ENCODE measurements at regions not wholly inside any gene's neighbourhood (a gene's known extent, or its start where the extent isn't known, plus 50 kb on each side); places are given as distances from the start of the nearest gene placed in this dataset.

- Histone ChIP-seq H3K36me3 (no peaks in the 10 kb centered on the region), H3K27me3 (ENCODE audit: insufficient read depth, low read depth, severe bottlenecking) (no peaks in the 10 kb centered on the region), H3K4me3 (ENCODE audit: low read depth, low read length) (no peak overlapping the region), H3K27ac (no peak overlapping the region), H3K9me3 (ENCODE audit: severe bottlenecking) (peaks cover 7% of the 10 kb centered on the region)
- no peak for TF ChIP-seq CTCF (IDR thresholded peaks at IDR 0.05; ENCODE audit: low read depth, low read length)
- DNase-seq: no peak
Measured at GRCh38 chr4:97453186-97453585, 690.1 kb downstream of the STPG2 start.

GRCh38 chr4:97457253-97457652 is 686.0 kb downstream of the STPG2 start:
- Histone ChIP-seq H3K9me3 (ENCODE audit: severe bottlenecking) (peaks cover 5% of the 10 kb centered on the region), H3K27ac (no peak overlapping the region), H3K27me3 (ENCODE audit: insufficient read depth, low read depth, severe bottlenecking) (no peaks in the 10 kb centered on the region), H3K4me3 (ENCODE audit: low read depth, low read length) (no peak overlapping the region), H3K36me3 (no peaks in the 10 kb centered on the region)
- no peak for DNase-seq
- no peak for TF ChIP-seq CTCF (IDR thresholded peaks at IDR 0.05; ENCODE audit: low read depth, low read length)

- Histone ChIP-seq H3K9me3 (ENCODE audit: severe bottlenecking) (no peaks in the 10 kb centered on the region), H3K4me3 (ENCODE audit: low read depth, low read length) (no peak overlapping the region), H3K27ac (no peak overlapping the region), H3K27me3 (ENCODE audit: insufficient read depth, low read depth, severe bottlenecking) (no peaks in the 10 kb centered on the region), H3K36me3 (no peaks in the 10 kb centered on the region)
- no peak for DNase-seq
- no peak for TF ChIP-seq CTCF (IDR thresholded peaks at IDR 0.05; ENCODE audit: low read depth, low read length)
Measured at GRCh38 chr4:97468272-97468671, 675.0 kb downstream of the STPG2 start.

GRCh38 chr4:97475621-97476020 is 667.7 kb downstream of the STPG2 start:
- H3K36me3 ChIP-seq: no peaks in the 10 kb centered on the region
- no peaks in the 10 kb centered on the region for H3K27me3 ChIP-seq (ENCODE audit: insufficient read depth, low read depth, severe bottlenecking)
- no peak overlapping the region for H3K27ac ChIP-seq
- H3K9me3 ChIP-seq (ENCODE audit: severe bottlenecking): no peaks in the 10 kb centered on the region
- DNase-seq: no peak
- TF ChIP-seq CTCF (IDR thresholded peaks at IDR 0.05; ENCODE audit: low read depth, low read length): no peak
- no peak overlapping the region for H3K4me3 ChIP-seq (ENCODE audit: low read depth, low read length)

- Histone ChIP-seq H3K27me3 (ENCODE audit: insufficient read depth, low read depth, severe bottlenecking) (no peaks in the 10 kb centered on the region), H3K9me3 (ENCODE audit: severe bottlenecking) (no peaks in the 10 kb centered on the region), H3K36me3 (no peaks in the 10 kb centered on the region), H3K4me3 (ENCODE audit: low read depth, low read length) (no peak overlapping the region), H3K27ac (no peak overlapping the region)
- DNase-seq: no peak
- no peak for TF ChIP-seq CTCF (IDR thresholded peaks at IDR 0.05; ENCODE audit: low read depth, low read length)
Measured at GRCh38 chr4:97477974-97478373, 665.3 kb downstream of the STPG2 start.

GRCh38 chr4:97479388-97479787 is 663.9 kb downstream of the STPG2 start:
- Histone ChIP-seq H3K27me3 (ENCODE audit: insufficient read depth, low read depth, severe bottlenecking) (no peaks in the 10 kb centered on the region), H3K9me3 (ENCODE audit: severe bottlenecking) (no peaks in the 10 kb centered on the region), H3K4me3 (ENCODE audit: low read depth, low read length) (no peak overlapping the region), H3K27ac (no peak overlapping the region), H3K36me3 (no peaks in the 10 kb centered on the region)
- TF ChIP-seq CTCF (IDR thresholded peaks at IDR 0.05; ENCODE audit: low read depth, low read length): no peak
- no peak for DNase-seq

Data from WERI-Rb-1 (cell line).